T-helper 1 cell (primary cell): ENCODE measurements at regions not wholly inside any gene's neighbourhood (a gene's known extent, or its start where the extent isn't known, plus 50 kb on each side); places are given as distances from the start of the nearest gene placed in this dataset.
"Not testable (repeated sequence)": the region's sequence is repeated elsewhere in the genome, so short reads cannot be mapped to it uniquely, and the experiment has no call there.

Source experiments
- DNase-seq, 5 donors: peaks; one replicate each; pipeline ENCODE4 v3.0.0-alpha.2; 2012 to 2020

DNA sequence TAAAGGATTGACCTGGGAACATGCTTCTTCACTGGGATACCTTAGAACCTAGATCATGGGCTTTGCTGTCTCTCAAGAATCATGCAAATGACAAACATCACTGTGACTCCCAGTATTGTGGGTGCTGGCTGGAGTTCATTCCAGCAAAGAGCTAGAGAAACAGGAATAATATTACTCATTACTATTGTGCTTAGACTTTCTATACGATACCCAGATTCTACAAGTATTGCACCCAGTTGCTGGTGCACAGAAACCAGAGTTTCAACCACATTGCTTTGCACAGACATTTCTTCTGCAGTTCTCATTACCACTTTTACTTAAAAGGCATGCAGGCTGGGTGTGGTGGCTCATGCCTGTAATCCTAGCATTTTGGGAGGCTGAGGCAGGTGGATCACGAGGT, 220.4 kb upstream of the ZNF217 start:
- DNase-seq, result peak in 1 of 5 donors; percentile 13

DNA sequence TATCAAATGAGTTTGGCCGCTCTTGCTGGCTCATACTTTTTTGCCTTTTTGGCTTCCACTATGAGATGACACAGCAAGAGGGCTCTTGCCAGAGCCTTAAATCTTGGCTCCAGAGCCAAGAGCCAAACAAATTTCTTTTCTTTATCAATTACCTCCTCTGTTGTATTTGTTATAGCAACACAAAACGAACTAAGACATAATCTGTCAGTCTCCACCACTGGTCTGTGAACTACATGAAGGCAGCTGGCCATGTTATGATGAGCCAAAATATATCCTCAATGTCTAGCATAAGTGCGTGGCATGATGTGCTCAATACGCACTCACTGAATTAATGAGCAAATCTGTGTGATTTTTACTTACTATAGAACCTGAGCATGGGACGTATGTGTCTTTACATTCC, 220.0 kb upstream of the ZNF217 start:
- no peak for DNase-seq

DNA sequence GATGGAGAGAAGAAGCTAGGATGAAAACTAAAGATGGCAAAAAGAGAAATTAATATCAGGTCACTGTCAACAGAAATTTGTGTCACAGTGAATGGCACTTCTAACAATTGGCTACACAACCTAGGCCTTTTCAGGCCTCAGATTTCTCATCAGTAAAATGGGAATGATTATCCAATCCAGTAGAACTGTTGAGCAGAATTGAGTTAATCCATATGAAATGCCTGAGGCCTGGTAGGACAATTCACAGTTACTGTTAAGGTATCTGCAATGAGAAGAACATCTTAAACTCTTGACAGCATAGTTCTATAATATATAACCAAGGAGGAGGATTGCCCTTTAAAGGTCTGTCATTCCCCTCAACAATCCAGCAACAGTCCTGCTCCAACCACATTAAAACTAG, 217.9 kb upstream of the ZNF217 start:
- DNase-seq, result no peak

DNA sequence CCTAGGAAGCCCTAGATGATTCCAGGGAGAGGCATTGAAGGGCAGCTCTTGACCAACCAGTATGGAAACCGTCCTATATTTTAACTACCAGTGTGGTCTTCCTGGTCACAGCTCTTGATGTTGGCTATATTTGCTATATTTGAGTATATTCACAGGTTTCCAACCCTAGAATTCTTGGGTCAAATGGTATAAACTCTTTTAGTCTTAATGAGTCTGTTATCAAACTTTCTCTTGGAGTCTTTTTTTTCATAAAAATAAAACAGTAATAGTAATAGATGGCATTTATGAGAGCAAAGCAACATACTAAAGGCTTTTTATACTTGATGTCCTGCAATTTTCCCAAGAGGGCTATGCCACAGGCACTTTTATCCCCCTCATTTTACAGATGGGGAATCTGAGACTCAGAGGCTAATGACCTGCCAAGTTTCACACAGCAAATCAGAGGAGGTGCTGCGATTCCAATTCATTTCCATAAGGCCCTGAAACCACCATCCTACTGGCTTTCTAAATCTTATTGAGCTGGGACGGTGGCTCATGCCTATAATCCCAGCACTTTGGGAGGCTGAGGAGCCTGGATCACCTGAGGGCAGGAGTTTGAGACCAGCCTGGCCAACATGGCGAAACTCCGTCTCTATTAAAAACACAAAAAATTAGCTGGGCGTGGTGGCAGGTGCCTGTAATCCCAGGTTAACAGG, 217.2 kb upstream of the ZNF217 start:
- DNase-seq, result no peak

DNA sequence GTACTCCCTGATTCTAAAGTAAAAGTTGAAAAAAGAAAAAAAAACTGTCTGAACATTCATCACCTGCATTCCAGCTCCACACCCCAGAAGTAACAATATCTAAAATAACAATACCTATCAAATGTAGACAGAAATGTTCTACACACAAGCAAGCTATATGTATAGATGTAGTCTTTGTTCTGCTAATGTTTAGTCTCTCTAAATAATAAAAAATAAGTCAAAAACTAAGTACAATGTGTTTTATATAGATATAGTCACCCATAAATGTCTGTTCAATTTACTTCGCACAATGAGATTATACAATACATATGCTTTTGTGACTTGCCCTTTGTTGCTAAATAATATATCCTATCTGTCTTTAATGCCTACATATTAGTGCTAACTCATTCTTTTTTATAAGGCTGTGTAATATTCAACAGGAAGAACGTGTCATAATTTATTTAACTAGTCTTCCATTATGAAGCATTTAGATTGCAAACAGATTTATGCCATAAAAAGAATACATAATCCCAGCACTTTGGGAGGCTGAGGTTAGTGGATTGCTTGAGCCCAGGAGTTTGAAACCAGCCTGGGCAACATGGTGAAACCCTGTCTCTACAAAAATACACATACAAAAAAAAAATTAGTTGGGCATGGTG, 216.2 kb upstream of the ZNF217 start:
- DNase-seq, result no peak

DNA sequence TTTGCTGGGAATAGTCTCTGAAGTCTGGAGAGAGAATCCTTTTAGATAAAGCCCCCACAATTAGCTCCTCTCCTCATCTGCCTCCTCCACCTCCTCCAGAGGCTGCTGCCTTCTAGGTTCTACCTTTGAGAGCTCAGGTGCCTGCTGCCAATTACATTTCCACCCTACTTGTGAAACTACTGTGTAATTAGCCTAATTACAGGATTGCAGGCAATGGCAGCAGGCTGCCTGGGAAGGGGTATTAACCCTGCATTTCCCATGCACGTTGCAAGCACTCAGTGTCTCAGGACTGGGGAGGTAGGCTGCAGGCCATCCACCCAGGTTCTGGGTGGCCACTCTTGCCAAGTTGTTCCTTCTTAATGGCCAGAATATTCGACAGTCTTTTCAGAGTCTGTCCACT, 215.6 kb upstream of the ZNF217 start:
- DNase-seq, result no peak

DNA sequence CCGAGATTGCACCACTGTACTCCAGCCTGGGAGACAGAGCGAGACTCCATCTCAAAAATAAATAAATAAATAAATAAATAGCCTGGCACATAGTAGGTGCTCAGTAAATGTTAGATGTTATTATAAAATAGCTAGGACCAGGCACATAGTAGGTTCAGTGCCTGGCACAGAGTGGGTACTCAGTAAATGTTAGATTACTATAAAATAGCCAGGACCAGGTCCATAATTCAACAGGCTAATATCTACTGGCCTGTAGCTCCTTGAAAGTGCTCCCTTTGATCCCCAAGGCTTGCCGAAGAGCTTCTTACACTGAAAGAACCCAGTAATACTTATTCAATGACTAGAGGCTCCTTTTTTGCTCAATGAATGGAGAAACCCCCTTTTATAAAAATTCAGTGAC, 215.1 kb upstream of the ZNF217 start:
- no peak for DNase-seq

DNA sequence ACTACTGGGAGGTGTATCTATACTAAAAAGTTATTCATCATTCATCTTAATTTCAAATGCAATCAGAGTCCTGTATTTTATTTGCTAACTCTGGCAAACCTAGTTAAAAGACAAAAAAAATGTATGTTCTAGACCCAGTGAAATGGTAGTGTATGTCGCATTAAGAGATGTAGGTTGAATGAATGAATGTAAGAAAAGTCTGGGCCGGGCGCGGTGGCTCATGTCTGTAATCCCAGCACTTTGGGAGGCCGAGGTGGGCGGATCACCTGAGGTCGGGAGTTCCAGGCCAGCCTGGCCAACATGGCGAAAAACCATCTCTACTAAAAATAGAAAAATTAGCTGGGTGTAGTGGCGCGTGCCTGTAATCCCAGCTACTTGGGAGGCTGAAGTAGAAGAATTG, 214.7 kb upstream of the ZNF217 start:
- DNase-seq, result not testable (repeated sequence)

DNA sequence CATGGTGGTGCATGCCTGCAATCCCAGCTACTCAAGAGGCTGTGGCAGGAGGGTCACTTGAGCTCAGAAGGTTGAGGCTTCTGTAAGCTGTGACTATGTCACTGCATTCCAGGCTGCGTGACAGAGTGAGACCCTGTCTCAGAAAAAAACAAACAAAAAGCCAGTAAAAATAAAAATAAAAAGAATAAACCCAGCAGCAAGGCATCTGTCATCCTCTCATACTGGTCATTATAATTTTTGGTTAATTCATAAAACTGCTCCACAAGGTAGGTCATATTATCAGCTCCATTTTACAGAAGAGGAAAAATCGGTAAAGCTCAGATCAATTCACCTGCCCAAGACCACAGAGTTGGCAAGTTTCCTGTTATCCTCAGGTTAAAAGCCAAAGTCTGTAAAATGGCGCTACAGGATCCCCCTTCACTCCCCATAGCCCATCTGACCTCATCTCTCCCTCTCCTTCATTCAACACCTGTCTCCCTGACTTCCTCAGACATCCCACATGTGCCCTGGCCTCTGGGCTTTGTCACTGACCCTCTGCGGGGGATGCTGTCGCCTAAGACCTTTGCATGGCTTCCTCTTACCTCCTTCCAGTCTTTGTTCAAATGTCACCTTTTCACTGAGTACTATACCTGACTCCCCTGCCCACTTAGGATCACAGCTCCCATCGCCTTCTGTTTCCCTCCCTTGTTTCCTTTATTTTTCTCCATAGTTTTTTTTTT, 213.2 kb upstream of the ZNF217 start:
- DNase-seq, result no peak

DNA sequence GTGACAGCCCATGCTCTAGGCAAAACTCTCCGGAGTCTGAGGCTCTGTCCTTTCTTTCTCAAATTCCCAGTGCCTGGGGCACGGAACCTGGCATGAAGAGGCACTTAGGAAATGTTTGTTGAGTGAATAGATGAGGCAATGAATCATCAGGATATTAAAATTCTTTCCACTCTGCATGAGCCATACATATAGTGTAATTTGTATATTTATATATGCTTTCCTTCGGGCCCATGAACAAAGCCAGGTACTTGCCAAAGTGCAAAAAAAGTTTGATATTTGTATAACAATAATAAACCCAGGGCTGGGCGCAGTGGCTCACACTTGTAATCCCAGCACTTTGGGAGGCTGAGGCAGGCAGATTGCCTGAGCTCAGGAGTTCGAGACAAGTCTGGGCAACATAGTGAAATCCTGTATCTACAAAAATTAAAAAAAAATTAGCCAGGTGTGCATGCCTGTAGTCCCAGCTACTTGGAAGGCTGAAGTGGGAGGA, 212.3 kb upstream of the ZNF217 start:
- no peak for DNase-seq

DNA sequence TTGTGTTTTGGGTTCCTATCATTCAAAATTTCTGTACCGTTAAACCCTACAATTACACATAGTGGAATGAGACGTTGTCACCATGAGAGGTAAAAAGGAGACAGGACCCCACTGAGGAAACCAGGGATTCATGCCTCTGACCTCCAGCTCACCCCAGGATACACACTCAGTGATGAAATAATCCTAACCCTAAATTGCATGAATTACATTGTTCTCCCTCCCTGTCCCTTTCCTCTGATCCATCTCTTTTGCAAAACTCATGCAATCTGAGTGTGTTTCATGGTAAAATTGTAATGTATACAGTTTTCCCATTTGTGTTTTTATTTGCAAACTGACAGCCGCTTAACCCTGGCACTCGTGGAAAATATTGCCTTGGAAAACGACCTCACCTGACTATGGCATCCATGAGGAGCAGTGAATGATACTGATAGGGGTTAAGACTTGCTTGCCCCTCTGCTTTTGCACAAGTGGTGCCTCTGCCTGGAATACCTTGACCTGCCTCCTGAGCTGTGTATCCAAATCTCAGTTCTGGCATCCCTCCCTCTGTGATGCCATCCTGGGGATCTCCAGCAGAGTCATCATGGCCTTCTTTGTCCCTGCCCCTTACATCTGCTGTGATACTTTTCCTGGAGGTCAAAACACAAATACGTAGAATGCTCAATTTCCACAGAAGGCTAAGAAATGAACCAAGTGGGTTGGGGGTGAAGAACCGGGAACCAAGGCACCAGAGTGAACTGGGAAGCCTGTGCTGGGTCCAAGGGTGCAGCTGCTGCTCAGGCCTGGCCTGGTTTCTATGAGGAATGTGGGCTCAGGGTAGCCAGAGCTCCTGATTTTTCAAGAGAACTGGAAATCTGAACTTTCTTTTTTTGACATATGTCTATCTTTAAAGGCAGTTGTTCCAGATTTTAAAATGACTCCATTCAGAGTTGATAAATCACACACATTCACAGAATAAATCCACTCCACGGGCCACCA, 211.6 kb upstream of the ZNF217 start:
- DNase-seq, result no peak

DNA sequence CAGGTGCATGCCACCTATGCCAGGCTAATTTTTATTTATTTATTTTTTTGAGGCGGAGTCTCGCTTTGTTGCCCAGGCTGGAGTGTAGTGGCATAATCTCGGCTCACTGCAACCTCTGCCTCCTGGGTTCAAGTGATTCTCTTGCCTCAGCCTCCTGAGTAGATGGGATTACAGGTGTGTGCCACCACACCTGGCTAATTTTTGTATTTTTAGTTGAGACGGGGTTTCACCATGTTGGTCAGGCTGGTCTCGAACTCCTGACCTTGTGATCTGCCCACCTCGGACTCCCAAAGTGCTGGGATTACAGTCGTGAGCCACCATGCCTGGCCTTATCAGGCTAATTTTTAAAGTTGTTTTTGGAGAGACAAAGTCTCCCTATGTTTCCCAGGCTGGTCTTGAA, 210.7 kb upstream of the ZNF217 start:
- DNase-seq, result not testable (repeated sequence)

DNA sequence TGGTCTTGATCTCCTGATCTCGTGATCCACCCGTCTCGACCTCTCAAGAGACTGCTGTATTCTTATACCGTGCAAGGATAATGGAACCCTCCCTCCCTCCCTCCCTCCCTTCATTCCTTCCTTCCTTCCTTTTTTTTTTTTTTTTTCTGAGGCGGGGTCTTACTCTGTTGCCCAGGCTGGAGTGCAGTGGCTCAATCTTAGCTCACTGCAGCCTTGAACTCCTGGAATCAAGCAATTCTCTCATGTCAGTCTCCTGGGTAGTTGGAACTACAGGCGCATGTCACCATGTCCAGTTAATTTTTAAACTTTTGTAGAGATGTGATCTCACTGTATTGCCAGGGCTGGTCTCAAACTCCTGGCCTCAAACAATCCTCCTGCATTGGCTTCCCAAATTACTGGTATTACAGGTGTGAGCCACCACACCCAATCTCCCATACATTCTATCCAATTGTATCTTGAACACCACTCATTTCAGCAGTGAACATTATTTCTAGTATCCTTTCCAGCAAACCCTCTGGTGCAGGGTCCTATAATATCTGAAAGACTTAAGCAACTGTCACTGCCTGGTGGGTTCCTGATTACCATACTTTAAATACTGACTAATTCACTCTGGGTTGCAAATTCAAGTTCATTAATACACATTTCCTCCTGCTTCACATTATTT, 210.0 kb upstream of the ZNF217 start:
- DNase-seq, result no peak

DNA sequence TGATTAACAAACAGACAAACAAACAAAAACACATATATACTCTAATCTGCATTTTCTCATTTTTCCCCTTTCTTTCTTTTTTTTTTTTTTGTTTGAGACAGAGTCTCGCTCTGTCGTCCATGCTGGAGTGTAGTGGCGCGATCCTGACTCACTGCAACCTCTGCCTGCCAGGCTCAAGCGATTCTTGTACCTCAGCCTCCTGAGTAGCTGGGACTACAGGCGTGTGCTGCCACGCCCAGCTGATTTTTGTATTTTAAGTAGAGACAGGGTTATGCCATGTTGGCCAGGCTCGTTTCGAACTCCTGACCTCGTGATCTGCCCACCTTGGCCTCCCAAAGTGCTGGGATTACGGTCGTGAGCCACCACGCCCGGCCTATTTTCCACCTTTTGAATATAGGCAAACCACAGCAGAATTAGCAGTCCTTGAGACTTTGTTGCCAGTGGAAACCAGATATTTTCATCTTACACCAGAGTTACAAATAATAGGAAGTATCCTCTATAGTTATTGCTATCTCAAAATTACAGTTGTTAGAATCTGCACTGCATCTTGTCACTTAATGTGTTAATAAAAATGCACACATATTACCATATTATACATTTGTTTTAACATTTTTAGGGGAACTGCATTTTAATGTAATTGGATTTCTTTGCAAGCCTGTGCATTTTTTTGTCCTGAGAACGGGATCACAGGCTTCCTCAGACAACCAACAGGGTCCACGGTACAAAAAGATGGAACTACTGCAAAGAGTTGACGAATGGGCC, 208.2 kb upstream of the ZNF217 start:
- DNase-seq, result no peak

DNA sequence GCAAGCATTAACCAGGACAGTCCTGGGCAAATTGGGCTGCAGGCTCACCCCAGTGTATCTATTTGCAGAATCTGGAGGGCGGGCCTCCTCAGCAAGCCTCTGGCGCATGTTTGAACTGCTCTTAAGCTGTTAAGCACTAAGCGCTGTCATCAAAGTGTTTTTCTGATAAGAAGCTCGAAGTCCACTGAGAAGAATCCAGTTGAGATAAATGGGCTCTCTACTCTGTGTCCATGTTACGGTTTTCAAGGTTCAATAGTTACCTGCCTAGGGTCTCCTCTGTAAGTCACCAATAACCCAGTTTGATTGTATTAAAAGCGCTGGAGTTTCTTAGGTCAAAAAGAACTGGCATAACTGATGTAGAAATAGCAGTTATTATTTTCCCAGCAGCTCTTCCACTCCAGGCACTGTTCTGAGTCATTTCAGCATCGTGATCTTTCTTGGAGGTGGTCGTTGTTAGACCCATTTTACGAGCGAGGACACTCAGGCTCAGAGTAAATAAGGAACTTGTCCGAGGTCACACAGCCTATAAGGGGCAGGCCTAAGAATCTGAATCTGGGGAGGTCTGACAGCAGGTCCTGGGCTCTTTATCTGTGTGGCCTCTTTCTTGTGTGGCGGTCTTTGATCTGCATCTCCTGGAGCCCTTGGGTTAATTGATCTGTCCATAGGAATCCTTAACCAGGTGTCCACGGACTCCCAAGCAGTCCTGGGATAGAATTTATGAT, 207.4 kb upstream of the ZNF217 start:
- DNase-seq, result no peak

DNA sequence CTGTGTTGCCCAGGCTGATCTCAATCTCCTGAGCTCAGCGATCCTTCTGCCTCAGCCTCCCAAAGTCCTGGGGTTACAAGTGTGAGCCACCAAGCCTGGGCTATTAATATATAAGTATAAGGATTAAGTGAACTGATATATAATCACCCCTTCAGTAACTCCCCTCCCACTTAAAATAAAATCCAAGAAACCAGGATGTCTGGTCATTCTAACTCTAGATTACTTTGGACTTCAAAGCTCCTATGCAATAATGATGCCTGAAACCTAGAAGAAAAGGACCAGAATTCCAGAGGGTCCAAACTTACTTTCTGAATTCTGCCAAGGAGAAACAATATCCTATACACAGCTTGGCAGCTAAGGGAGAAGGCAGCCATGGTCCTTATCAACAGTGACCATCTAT, 206.8 kb upstream of the ZNF217 start:
- DNase-seq, result no peak

DNA sequence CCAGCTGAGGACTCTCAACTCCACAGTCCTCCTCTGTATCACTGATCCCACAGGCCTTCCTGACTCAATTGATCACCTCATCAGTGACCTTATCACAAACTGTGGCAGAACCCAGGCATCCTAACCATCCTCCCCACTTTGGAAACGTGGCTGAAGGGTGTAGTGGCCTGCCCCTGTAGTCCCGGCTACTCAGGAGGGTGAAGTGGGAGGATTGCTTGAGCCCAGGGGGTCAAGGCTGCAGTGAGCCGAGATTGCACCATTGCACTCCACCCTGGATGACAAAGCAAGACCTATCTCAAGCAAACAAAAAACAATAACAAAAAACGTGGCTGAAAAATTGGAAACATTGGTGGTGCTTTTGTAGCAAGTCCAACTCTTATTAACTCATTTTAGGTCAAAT, 203.4 kb upstream of the ZNF217 start:
- no peak for DNase-seq

DNA sequence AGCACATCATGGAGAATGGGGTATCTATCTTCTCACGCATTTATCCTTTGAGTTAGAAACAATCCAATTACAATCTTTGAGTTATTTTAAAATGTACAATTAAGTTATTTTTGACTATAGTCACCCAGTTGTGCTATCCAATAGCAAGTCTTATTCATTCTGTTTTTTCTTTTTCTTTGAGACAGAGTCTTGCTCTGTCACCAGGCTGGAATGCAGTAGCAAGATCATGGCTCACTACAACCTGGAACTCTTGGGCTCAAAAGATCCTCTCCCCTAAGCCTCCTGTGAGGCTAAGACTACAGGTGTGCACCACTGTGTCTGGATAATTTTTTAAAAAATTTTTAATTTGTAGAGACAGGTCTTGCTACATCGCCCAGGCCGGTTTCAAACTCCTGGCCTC, 201.5 kb upstream of the ZNF217 start:
- DNase-seq, result no peak

DNA sequence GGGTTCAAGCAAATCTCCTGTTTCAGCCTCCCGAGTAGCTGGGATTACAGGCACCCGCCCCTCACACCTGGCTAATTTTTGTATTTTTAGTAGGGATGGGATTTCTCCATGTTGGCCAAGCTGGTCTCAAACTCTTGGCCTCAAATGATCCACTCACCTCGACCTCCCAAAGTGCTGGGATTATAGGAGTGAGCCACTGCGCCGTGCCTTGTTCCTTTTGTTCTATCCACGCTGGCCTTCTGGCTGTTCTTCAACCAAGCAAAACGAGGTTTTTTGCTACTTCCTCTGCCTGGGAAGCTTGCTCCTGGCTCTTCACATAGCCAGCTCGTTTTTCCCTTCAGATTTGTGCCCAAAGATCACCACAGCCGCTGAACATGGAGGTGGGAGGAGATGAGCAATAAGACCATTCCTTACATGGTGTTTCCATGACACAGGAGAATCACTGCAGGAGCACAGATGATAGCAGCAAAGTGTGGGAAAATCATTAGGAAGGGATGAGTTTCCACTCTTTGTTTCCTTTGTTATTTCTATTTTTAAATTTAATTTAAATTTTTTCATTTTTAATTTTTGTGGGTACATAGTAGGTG, 201.0 kb upstream of the ZNF217 start:
- DNase-seq, result no peak

DNA sequence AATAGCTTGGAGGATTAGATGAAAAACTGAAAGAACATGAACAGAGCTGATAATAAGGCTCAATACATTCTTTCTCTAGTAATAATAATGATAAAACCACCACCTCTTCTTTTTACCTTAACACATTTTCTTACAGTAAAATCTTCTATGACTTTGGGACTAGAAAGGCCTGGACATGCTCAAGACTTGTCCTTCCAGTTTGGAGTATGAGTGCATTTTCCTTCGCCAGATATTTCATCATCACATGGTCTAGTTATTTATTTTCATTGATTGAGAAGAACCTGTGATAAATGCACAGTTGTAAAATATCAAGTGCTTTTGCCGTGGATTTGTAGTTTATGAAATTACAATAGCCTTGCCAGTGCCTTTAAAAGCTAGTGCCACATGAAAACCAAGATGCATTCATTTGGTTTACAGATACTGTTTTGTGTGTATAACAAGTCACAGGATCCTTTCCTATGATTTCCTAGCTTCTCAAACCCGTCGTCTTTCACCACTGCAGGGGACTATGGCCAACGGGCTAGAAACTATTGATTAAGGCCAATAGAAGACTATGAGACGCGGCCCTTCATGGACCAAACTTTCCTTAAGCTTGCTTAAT, 200.2 kb upstream of the ZNF217 start:
- no peak for DNase-seq
